Loucy (cell line): ENCODE measurements at regions not wholly inside any gene's neighbourhood (a gene's known extent, or its start where the extent isn't known, plus 50 kb on each side); places are given as distances from the start of the nearest gene placed in this dataset.

Experiments used
- EZH2phosphoT487 ChIP-seq: fragments of 200-600 bp; IDR thresholded peaks from 2 replicates; pipeline ENCODE4 v1.6.1; 2018; ENCODE audit warnings: antibody characterized with exemption, mild to moderate bottlenecking, moderate library complexity, borderline replicate concordance
- TF ChIP-seq, protein P1 (sequence below): fragments of 200-600 bp; sonication (generic); conservative IDR thresholded peaks from 2 replicates; pipeline ENCODE4 v1.5.1; 2014; ENCODE audit warnings: mild to moderate bottlenecking, antibody characterized with exemption, low read length

GRCh38 chr1:189987509-189987908 is 490.2 kb downstream of the BRINP3 start:
- TF ChIP-seq, protein P1, sequence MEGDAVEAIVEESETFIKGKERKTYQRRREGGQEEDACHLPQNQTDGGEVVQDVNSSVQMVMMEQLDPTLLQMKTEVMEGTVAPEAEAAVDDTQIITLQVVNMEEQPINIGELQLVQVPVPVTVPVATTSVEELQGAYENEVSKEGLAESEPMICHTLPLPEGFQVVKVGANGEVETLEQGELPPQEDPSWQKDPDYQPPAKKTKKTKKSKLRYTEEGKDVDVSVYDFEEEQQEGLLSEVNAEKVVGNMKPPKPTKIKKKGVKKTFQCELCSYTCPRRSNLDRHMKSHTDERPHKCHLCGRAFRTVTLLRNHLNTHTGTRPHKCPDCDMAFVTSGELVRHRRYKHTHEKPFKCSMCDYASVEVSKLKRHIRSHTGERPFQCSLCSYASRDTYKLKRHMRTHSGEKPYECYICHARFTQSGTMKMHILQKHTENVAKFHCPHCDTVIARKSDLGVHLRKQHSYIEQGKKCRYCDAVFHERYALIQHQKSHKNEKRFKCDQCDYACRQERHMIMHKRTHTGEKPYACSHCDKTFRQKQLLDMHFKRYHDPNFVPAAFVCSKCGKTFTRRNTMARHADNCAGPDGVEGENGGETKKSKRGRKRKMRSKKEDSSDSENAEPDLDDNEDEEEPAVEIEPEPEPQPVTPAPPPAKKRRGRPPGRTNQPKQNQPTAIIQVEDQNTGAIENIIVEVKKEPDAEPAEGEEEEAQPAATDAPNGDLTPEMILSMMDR: no peak
- TF ChIP-seq EZH2phosphoT487: no peak
